HepG2 (cell line): ENCODE measurements at regions not wholly inside any gene's neighbourhood (a gene's known extent, or its start where the extent isn't known, plus 50 kb on each side); places are given as distances from the start of the nearest gene placed in this dataset.

Experiments used
- CBFB ChIP-seq: sonication (generic); formaldehyde crosslinking; IDR thresholded peaks from 2 replicates; pipeline ENCODE4 v1.4.0; 2020; ENCODE audit warnings: missing genetic modification reagents
- ELF1 ChIP-seq: sonication (generic); formaldehyde crosslinking; IDR thresholded peaks from 2 replicates; pipeline ENCODE4 v1.4.0; 2020; ENCODE audit warnings: missing genetic modification reagents
- KLF13 ChIP-seq: sonication (generic); formaldehyde crosslinking; IDR thresholded peaks from 2 replicates; pipeline ENCODE4 v1.4.0; 2020; ENCODE audit warnings: mild to moderate bottlenecking, missing genetic modification reagents
- MYNN ChIP-seq: sonication (generic); formaldehyde crosslinking; IDR thresholded peaks from 2 replicates; pipeline ENCODE4 v1.4.0; 2020; ENCODE audit warnings: mild to moderate bottlenecking, low read depth, missing genetic modification reagents
- NFYB ChIP-seq: sonication (generic); formaldehyde crosslinking; IDR thresholded peaks from 2 replicates; pipeline ENCODE4 v1.4.0; 2020; ENCODE audit warnings: missing genetic modification reagents
- PBX2 ChIP-seq: IDR thresholded peaks from 2 replicates; pipeline ENCODE4 v1.6.1; 2016; ENCODE audit warnings: control low read depth
- PLSCR1 ChIP-seq: sonication (generic); formaldehyde crosslinking; IDR thresholded peaks from 2 replicates; pipeline ENCODE4 v1.5.0; 2020; ENCODE audit warnings: missing genetic modification reagents, mild to moderate bottlenecking, borderline replicate concordance
- RELA ChIP-seq: sonication (generic); formaldehyde crosslinking; IDR thresholded peaks from 2 replicates; pipeline ENCODE4 v1.4.0; 2020; ENCODE audit warnings: missing genetic modification reagents
- SOX6 ChIP-seq, 2 experiments: fragments of 450-650 bp in 1 of 2; sonication (generic) in 1 of 2; formaldehyde crosslinking in 1 of 2; IDR thresholded peaks; 2 replicates each; pipeline versions ENCODE4 v1.4.0 to v1.6.1; 2017 to 2020; ENCODE audit warnings: antibody characterized with exemption in 1 of 2, mild to moderate bottlenecking in 1 of 2, missing genetic modification reagents in 1 of 2
- SRSF4 ChIP-seq: fragments of 200-400 bp; formaldehyde crosslinking; IDR thresholded peaks from one replicate; pipeline ENCODE4 v1.6.1; 2018; ENCODE audit warnings: mild to moderate bottlenecking, low read depth, low read length, moderate library complexity; ENCODE audit not compliant: poor library complexity, severe bottlenecking
- TEAD3 ChIP-seq: optimal IDR thresholded peaks from 2 replicates; pipeline ENCODE3; 2016; ENCODE audit warnings: borderline replicate concordance
- XBP1 ChIP-seq: sonication (generic); formaldehyde crosslinking; IDR thresholded peaks from 2 replicates; pipeline ENCODE4 v1.5.0; 2020; ENCODE audit warnings: missing genetic modification reagents
- ZBTB1 ChIP-seq: sonication (generic); formaldehyde crosslinking; IDR thresholded peaks from 2 replicates; pipeline ENCODE4 v1.4.0; 2020; ENCODE audit warnings: missing genetic modification reagents, borderline replicate concordance
- ZBTB3 ChIP-seq: sonication (generic); formaldehyde crosslinking; IDR thresholded peaks from 2 replicates; pipeline ENCODE4 v1.4.0; 2020; ENCODE audit warnings: low read depth, mild to moderate bottlenecking, moderate library complexity, missing genetic modification reagents, borderline replicate concordance
- ZFP37 ChIP-seq: sonication (generic); formaldehyde crosslinking; IDR thresholded peaks from 2 replicates; pipeline ENCODE4 v1.4.0; 2020; ENCODE audit warnings: missing genetic modification reagents, borderline replicate concordance
- ZNF598 ChIP-seq: sonication (generic); formaldehyde crosslinking; IDR thresholded peaks from 2 replicates; pipeline ENCODE4 v1.5.1; 2020; ENCODE audit warnings: mild to moderate bottlenecking, missing genetic modification reagents, borderline replicate concordance
- ZNF660 ChIP-seq: sonication (generic); formaldehyde crosslinking; IDR thresholded peaks from 2 replicates; pipeline ENCODE4 v1.5.1; 2020; ENCODE audit warnings: mild to moderate bottlenecking, low read depth, missing genetic modification reagents, borderline replicate concordance
- ZNF672 ChIP-seq: sonication (generic); formaldehyde crosslinking; IDR thresholded peaks from 2 replicates; pipeline ENCODE4 v1.8.1; 2022; ENCODE audit warnings: missing genetic modification reagents
- ZSCAN12 ChIP-seq: sonication (generic); formaldehyde crosslinking; IDR thresholded peaks from 2 replicates; pipeline ENCODE4 v1.9.0; 2021; ENCODE audit warnings: mild to moderate bottlenecking, missing genetic modification reagents
- TF ChIP-seq, protein P1 (sequence below): sonication (generic); formaldehyde crosslinking; IDR thresholded peaks from 2 replicates; pipeline ENCODE4 v1.4.0; 2020; ENCODE audit warnings: missing genetic modification reagents, mild to moderate bottlenecking, borderline replicate concordance
- TF ChIP-seq, protein P2 (sequence below): sonication (generic); formaldehyde crosslinking; IDR thresholded peaks from 2 replicates; pipeline ENCODE4 v1.4.0; 2020; ENCODE audit warnings: missing genetic modification reagents, mild to moderate bottlenecking, borderline replicate concordance

- TF ChIP-seq PLSCR1 (CRISPR knock-in tag) = no peak
- peak; percentile 42; the same call in 1 of the 2 replicates for TF ChIP-seq XBP1
- no peak for TF ChIP-seq KLF13
- TF ChIP-seq TEAD3 (CRISPR knock-in tag) = peak; percentile 100
- no peak for TF ChIP-seq ZNF660 (CRISPR knock-in tag)
- TF ChIP-seq NFYB (CRISPR knock-in tag) = no peak
- 0 out of 2 replicates have a peak, but pooled peaks have one; percentile 31 for TF ChIP-seq CBFB (CRISPR knock-in tag)
- no peak for TF ChIP-seq SRSF4
- TF ChIP-seq ZNF672 (CRISPR knock-in tag) = no peak
- TF ChIP-seq ELF1 (CRISPR knock-in tag) = peak; percentile 76
- TF ChIP-seq MYNN (CRISPR knock-in tag) = no peak
- TF ChIP-seq ZFP37 (CRISPR knock-in tag) = peak; percentile 90
- peak; percentile 63 for TF ChIP-seq PBX2 (CRISPR knock-in tag)
- TF ChIP-seq ZBTB3 (CRISPR knock-in tag) = no peak
- no peak for TF ChIP-seq SOX6 (IDR thresholded peaks at IDR 0.05)
- peak; percentile 89 for TF ChIP-seq SOX6 (CRISPR knock-in tag; IDR thresholded peaks at IDR 0.05)
- TF ChIP-seq, protein P1, sequence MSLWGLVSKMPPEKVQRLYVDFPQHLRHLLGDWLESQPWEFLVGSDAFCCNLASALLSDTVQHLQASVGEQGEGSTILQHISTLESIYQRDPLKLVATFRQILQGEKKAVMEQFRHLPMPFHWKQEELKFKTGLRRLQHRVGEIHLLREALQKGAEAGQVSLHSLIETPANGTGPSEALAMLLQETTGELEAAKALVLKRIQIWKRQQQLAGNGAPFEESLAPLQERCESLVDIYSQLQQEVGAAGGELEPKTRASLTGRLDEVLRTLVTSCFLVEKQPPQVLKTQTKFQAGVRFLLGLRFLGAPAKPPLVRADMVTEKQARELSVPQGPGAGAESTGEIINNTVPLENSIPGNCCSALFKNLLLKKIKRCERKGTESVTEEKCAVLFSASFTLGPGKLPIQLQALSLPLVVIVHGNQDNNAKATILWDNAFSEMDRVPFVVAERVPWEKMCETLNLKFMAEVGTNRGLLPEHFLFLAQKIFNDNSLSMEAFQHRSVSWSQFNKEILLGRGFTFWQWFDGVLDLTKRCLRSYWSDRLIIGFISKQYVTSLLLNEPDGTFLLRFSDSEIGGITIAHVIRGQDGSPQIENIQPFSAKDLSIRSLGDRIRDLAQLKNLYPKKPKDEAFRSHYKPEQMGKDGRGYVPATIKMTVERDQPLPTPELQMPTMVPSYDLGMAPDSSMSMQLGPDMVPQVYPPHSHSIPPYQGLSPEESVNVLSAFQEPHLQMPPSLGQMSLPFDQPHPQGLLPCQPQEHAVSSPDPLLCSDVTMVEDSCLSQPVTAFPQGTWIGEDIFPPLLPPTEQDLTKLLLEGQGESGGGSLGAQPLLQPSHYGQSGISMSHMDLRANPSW = no peak
- TF ChIP-seq ZSCAN12 (CRISPR knock-in tag) = no peak
- TF ChIP-seq RELA (CRISPR knock-in tag) = no peak
- TF ChIP-seq, protein P2, sequence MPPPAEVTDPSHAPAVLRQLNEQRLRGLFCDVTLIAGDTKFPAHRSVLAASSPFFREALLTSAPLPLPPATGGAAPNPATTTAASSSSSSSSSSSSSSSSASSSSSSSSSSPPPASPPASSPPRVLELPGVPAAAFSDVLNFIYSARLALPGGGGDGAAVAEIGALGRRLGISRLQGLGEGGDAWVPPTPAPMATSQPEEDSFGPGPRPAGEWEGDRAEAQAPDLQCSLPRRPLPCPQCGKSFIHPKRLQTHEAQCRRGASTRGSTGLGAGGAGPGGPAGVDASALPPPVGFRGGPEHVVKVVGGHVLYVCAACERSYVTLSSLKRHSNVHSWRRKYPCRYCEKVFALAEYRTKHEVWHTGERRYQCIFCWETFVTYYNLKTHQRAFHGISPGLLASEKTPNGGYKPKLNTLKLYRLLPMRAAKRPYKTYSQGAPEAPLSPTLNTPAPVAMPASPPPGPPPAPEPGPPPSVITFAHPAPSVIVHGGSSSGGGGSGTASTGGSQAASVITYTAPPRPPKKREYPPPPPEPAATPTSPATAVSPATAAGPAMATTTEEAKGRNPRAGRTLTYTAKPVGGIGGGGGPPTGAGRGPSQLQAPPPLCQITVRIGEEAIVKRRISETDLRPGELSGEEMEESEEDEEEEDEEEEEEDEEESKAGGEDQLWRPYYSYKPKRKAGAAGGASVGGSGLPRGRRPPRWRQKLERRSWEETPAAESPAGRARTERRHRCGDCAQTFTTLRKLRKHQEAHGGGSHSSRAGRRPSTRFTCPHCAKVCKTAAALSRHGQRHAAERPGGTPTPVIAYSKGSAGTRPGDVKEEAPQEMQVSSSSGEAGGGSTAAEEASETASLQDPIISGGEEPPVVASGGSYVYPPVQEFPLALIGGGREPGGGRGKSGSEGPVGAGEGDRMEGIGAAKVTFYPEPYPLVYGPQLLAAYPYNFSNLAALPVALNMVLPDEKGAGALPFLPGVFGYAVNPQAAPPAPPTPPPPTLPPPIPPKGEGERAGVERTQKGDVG (CRISPR knock-in tag) = no peak
- no peak for TF ChIP-seq ZNF598 (CRISPR knock-in tag)
- no peak for TF ChIP-seq ZBTB1
Measured at GRCh38 chr3:8443829-8444791, 57.5 kb upstream of the LMCD1 start (continued).
